SK-N-MC (cell line): ENCODE measurements at regions not wholly inside any gene's neighbourhood (a gene's known extent, or its start where the extent isn't known, plus 50 kb on each side); places are given as distances from the start of the nearest gene placed in this dataset.
"Not testable (repeated sequence)": the region's sequence is repeated elsewhere in the genome, so short reads cannot be mapped to it uniquely, and the experiment has no call there.

ENCODE experiments used
- DNase-seq: peaks from one replicate; pipeline ENCODE4 v3.0.0-alpha.2; 2011; ENCODE audit warnings: low read depth, low spot score
- H3K27ac ChIP-seq: fragments of 200-600 bp; sonication (generic); 2 replicates; pipeline ENCODE4 v1.5.1; 2016; ENCODE audit warnings: mixed run types
- H3K36me3 ChIP-seq: fragments of 200-600 bp; sonication (generic); 2 replicates; pipeline ENCODE4 v1.6.1; 2017; ENCODE audit warnings: antibody characterized with exemption, low read length, mixed read lengths; ENCODE audit not compliant: insufficient read depth
- H3K4me3 ChIP-seq: fragments of 200-600 bp; sonication (generic); 2 replicates; pipeline ENCODE4 v1.5.1; 2016
- H3K9ac ChIP-seq: fragments of 200-600 bp; sonication (generic); 2 replicates; pipeline ENCODE4 v1.8.0; 2017; ENCODE audit warnings: mixed run types, mixed read lengths; ENCODE audit not compliant: insufficient read length
- H3K9me3 ChIP-seq: fragments of 200-600 bp; sonication (generic); 2 replicates; pipeline ENCODE4 v1.6.1; 2017; ENCODE audit warnings: low read depth, mild to moderate bottlenecking, antibody characterized with exemption, low read length, moderate library complexity, mixed read lengths
- EZH2 ChIP-seq: fragments of 200-600 bp; sonication (generic); IDR thresholded peaks from one replicate; pipeline ENCODE4 v1.6.1; 2017; ENCODE audit warnings: antibody characterized with exemption
- FOXP2 ChIP-seq: optimal IDR thresholded peaks from 2 replicates; pipeline ENCODE3; 2011; ENCODE audit warnings: mild to moderate bottlenecking, moderate library complexity; ENCODE audit not compliant: insufficient read depth; ENCODE audit errors: extremely low read length, control extremely low read depth
- POLR2AphosphoS5 ChIP-seq: IDR thresholded peaks from 2 replicates; pipeline ENCODE4 v1.6.1; 2012; ENCODE audit warnings: mild to moderate bottlenecking, low read depth, low read length, borderline replicate concordance

GRCh38 chr14:47961634-47962033 lies 286.2 kb upstream of the MDGA2 start:
- Histone ChIP-seq H3K36me3 (no peaks in the 10 kb centered on the region), H3K4me3 (no peak overlapping the region), H3K9ac (no peak overlapping the region), H3K9me3 (no peaks in the 10 kb centered on the region), H3K27ac (no peak overlapping the region)
- DNase-seq, result no peak
- TF ChIP-seq FOXP2 (no peak), EZH2 (no peak), POLR2AphosphoS5 (no peak)

DNA sequence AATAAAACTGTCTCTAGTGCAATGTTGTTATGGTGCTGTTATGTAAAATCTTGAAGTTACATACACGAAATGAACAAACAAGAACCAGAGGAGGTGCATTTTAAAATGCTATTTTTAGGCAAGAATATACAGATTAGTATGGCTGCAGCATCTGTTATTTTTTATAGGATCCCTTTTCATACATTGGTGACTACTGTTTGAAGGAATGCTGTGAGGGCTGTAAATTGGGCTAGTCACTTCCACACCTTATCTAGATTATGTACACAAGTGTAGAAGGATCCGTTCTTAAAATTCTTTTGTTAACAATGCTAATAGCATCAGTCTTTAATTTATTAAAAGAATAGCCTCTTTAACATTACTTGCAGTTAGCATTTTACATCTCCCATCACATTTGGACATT lies 284.3 kb upstream of the MDGA2 start:
- H3K9ac ChIP-seq, result no peak overlapping the region
- no peak overlapping the region for H3K27ac ChIP-seq
- TF ChIP-seq EZH2, result no peak
- no peak for TF ChIP-seq POLR2AphosphoS5
- no peak for TF ChIP-seq FOXP2
- H3K36me3 ChIP-seq, result no peaks in the 10 kb centered on the region
- no peak for DNase-seq
- H3K9me3 ChIP-seq, result no peaks in the 10 kb centered on the region
- H3K4me3 ChIP-seq, result no peak overlapping the region

DNA sequence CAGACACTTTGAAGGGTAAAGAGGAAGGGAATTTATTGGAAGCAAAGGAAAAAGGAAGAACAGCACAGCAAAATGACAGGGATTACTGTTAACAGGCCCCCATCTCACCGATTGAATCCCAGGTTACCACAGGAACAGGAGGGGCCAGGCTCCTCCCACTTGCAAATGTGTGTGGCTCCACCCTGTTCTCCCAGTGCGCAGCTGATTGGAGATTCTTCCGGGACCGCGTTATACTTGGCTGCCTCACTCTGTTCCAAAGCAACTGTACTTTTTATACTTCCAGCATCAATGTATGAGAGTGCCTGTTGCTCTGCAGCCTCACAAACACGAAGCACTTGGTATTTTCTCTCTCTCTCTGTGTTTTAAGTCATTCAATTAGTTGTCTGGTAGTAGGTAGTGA lies 273.6 kb upstream of the MDGA2 start:
- Histone ChIP-seq H3K27ac (no peak overlapping the region), H3K9ac (no peak overlapping the region), H3K4me3 (no peak overlapping the region), H3K9me3 (no peaks in the 10 kb centered on the region), H3K36me3 (no peaks in the 10 kb centered on the region)
- DNase-seq, result no peak
- TF ChIP-seq FOXP2, result no peak

DNA sequence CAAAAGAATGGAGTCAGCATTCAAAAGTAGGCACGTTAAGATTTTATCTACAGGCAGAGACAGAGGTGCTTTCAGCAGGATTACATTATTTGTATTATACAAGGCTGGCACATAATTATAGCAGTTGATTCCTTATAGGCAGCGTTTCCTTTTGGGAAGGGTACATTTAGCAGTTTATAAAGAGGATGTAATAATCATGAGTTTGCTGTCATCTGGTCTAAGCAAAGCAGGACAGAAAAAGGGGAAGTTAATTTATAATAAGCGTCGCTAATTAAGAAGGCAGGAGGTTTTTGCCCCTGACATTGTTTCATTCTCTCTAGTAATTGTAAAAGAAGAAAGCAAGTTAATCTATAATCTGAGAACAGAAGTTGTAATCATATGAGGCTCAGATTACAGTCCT lies 259.9 kb upstream of the MDGA2 start:
- Histone ChIP-seq H3K9me3 (no peaks in the 10 kb centered on the region), H3K36me3 (no peaks in the 10 kb centered on the region), H3K4me3 (no peak overlapping the region), H3K9ac (no peak overlapping the region), H3K27ac (no peak overlapping the region)
- no peak for DNase-seq
- TF ChIP-seq POLR2AphosphoS5 (no peak), EZH2 (no peak), FOXP2 (no peak)

- Histone ChIP-seq H3K9ac (no peak overlapping the region), H3K36me3 (no peaks in the 10 kb centered on the region), H3K9me3 (no peaks in the 10 kb centered on the region), H3K4me3 (no peak overlapping the region), H3K27ac (no peak overlapping the region)
- no peak for DNase-seq
- TF ChIP-seq FOXP2 (no peak), EZH2 (no peak), POLR2AphosphoS5 (no peak)
Measured at GRCh38 chr14:47929334-47929733, 253.9 kb upstream of the MDGA2 start.

GRCh38 chr14:47921133-47921532 lies 245.7 kb upstream of the MDGA2 start:
- no peaks in the 10 kb centered on the region for H3K9me3 ChIP-seq
- TF ChIP-seq EZH2, result no peak
- no peak for TF ChIP-seq FOXP2
- TF ChIP-seq POLR2AphosphoS5, result no peak
- no peak overlapping the region for H3K4me3 ChIP-seq
- no peak overlapping the region for H3K9ac ChIP-seq
- no peak for DNase-seq
- no peak overlapping the region for H3K27ac ChIP-seq
- H3K36me3 ChIP-seq, result no peaks in the 10 kb centered on the region

DNA sequence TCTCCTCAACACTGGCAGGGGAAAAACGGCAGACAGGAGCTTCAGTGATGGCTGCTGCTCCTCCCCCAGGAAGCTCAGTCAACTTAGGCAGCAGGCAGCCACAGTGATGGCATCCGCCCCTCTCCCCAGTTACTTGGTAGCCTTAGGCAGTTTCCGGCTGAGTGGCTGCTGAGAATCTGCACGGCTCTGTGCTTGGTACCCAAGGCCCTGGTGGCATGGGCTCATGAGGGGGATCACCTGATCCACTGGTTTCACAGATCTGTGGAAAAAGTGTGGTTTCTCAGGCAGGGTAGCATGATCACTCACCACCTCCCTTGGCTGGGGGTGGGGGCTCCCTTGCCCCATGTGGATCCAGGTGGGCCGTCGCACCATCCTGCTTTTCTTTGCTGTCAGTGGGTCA lies 244.6 kb upstream of the MDGA2 start:
- no peaks in the 10 kb centered on the region for H3K36me3 ChIP-seq
- H3K9ac ChIP-seq, result no peak overlapping the region
- H3K4me3 ChIP-seq, result no peak overlapping the region
- H3K9me3 ChIP-seq, result no peaks in the 10 kb centered on the region
- TF ChIP-seq FOXP2, result no peak
- TF ChIP-seq POLR2AphosphoS5, result no peak
- no peak for TF ChIP-seq EZH2
- DNase-seq, result no peak
- H3K27ac ChIP-seq, result no peak overlapping the region

DNA sequence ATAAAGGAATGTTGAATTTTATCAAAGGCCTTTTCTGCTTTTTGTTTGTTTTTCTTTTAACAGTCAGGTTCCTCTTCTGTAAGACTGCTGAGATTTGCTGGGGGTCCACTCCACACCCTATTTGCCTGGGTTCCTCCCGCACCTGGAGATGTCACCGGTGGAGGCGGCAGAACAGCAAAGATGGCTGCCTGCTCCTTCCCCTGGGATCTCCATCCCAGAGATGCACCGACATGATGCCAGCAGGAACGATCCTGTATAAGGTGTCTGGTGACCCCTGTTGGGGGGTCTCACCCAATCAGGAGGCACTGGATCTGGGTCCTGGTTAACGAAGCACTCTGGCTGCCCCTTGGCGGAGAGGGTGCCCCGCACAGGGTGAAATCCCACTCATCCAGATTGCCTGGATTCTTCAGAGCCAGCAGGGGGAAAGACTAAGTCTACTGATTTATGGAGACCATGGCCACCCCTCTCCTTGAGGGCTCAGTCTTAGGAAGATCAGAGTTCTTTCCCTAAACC lies 244.0 kb upstream of the MDGA2 start:
- Histone ChIP-seq H3K27ac (no peak overlapping the region), H3K9me3 (no peaks in the 10 kb centered on the region), H3K4me3 (no peak overlapping the region), H3K9ac (no peak overlapping the region), H3K36me3 (no peaks in the 10 kb centered on the region)
- no peak for DNase-seq
- no peak for TF ChIP-seq POLR2AphosphoS5
- TF ChIP-seq FOXP2, result no peak
- TF ChIP-seq EZH2, result no peak

- H3K9ac ChIP-seq, result no peak overlapping the region
- H3K9me3 ChIP-seq, result no peaks in the 10 kb centered on the region
- DNase-seq, result peak; percentile 16
- no peak overlapping the region for H3K4me3 ChIP-seq
- H3K36me3 ChIP-seq, result no peaks in the 10 kb centered on the region
- H3K27ac ChIP-seq, result no peak overlapping the region
- TF ChIP-seq EZH2 (no peak), POLR2AphosphoS5 (no peak), FOXP2 (no peak)
Measured at GRCh38 chr14:47917344-47917954, 242.0 kb upstream of the MDGA2 start.

- H3K4me3 ChIP-seq, H3K27ac ChIP-seq, H3K36me3 ChIP-seq, DNase-seq, H3K9me3 ChIP-seq, H3K9ac ChIP-seq: not testable (repeated sequence)
Measured at GRCh38 chr14:47901141-47901540, 225.7 kb upstream of the MDGA2 start.
